ENCODE measurements at regions not wholly inside any gene's neighbourhood (a gene's known extent, or its start where the extent isn't known, plus 50 kb on each side); places are given as distances from the start of the nearest gene placed in this dataset.
"Not testable (repeated sequence)": the region's sequence is repeated elsewhere in the genome, so short reads cannot be mapped to it uniquely, and the experiment has no call there.

DNA sequence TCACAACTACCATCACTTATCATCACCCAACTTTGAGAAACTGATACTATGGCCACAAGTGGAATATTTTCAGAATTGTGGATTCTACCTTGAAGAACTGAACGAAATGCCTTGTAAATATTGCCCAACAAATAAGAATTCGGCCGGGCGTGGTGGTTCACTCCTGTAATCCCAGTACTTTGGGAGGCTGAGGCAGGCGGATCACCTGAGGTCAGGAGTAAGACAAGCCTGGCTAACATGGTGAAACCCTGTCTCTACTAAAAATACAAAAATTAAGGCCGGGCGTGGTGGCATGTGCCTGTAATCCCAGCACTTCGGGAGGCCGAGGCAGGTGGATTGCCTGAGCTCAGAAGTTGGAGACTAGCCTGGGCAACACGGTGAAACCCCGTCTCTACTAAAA lies 862.7 kb downstream of the ZPLD1 start:
- in situ Hi-C loops (cut with MboI; ENCODE audit: low sequenced_read_pairs) = not testable (repeated sequence)

DNA sequence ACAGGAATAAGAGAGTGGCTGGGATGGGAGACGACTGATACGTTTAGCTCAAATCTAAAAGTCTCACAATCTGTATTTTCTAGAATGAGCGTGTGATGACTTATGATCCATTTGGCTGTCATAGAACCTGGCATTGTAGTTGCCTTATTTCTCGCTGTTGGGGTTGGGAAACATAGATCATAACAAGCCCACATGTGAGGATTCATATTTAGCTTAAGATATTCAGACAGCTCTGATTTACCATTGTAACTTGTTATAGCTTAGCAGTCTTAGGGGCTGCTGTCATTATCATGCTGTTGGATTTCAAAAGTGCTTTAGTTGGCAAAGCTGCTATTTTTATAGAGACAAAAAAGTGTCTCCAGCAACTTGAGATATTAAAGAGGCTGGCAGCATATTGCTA lies 871.3 kb downstream of the ZPLD1 start:
- in situ Hi-C loops (cut with MboI; ENCODE audit: low sequenced_read_pairs) = no loop called here

DNA sequence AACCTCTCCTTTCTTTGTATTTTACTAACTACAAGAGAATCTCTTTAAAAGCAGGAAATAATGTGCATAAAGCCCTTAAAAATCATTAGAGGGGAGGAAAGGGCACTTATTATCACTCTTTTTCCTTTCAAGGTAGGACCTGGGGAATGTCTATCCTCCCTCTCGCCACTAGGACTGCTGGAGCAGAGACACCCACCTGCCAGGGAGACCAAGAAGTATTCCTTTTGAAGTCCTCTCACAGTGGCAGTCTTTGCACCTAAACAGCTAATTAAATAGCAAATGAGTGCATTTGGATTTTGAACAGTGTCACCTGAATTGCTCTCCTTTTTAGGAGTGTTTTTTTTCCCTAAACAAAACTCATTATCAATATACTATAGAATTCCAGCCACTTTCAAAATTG lies 874.1 kb downstream of the ZPLD1 start:
- in situ Hi-C loops (cut with MboI; ENCODE audit: low sequenced_read_pairs) = no loop called here

DNA sequence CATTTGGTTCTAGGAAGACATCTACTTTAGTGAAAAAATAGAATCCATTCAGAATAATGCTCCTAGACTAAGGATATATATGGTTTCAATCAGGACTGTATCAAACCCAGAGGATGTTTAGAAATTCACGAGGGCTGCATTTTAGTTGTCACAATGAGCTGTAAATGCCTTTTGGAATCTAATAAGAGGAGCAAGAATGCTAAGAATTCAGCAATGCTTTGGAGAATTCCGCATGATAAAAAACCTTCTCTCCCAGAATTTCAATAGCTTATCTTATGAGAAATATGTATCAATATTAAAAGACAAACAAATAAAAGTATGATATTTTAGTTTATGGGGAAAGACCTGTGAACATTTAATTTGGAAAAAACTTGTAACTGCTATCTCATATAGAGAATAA lies 885.1 kb downstream of the ZPLD1 start:
- in situ Hi-C loops (cut with MboI; ENCODE audit: low sequenced_read_pairs) = no loop called here

DNA sequence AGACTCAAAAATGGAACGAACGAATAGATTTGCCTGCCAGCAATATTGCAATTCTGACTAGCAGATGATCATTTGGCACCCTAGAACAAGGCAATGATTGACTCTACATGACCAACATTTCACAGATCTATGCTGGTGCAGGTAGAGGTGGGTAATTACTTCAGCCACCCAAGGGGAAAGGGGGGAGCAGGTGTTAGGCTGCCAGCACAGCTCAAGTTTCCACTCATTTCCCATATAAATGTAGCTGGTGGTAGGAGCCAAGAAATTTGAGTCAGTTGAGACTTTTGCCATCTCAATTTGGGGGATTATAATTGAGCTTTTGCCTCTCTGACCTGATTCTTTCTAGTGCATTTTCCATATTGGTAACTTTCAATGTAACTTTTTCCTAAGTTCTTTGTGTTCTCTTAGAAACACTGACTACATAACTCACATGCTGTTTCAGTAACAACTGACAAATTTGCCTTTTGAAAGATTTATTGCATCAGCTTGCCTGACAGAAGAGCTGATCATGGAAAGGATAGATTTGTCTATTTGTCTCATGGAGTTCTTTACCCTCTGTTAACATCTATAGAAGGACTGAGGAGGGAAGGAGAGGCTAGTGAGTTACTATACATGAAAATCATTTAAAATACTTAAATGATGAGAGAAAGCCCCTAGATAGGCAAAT lies 902.5 kb downstream of the ZPLD1 start:
- in situ Hi-C loops (cut with MboI; ENCODE audit: low sequenced_read_pairs) = no loop called here

DNA sequence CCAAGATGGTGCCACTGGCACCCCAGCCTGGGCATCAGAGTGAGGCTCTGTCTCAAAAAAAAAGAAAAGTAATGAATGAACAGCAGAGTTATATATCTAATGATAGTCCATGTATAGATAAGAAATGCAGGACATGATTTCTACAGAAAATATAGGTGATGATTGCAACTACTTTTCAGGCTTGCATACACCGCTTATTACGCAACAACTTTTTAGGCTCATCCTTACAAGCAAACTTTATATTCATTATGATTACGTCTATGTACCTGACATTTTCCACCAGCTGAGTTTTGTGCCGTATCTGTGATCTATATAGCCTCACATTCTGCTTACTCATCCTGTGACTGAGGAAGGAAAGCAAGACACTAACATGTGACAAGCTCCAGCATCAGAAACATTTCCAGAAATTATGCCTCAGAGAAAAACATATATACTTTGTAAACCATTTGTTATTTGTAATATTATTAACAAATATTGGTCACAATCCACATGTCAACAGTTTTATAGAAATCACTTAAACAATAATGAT lies 906.3 kb downstream of the ZPLD1 start:
- in situ Hi-C loops (cut with MboI; ENCODE audit: low sequenced_read_pairs) = no loop called here

DNA sequence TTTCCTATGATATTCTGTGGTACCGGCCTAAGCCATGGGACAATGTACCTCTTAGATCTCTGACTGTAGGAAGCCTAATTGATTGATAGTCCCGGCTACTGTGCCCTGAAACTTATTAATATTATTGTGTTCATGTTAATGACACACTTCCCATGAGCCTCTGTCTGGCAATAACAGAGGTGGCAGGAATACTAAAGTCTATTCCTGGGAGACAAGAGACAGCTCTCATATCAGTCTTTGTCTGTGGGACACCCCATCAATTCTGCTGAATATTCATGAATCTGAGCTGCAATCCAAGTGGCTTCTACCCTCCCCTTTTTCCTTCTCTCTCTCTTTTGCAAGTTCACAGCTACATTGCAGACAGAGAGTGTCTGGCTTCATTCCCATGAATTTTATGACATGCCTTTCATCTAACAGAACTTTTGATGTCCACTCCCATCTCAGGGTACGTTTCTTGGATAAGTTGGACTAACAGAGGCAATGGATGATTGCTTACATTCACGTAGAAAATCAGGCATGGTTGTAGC lies 907.5 kb downstream of the ZPLD1 start:
- in situ Hi-C loops (cut with MboI; ENCODE audit: low sequenced_read_pairs) = no loop called here

DNA sequence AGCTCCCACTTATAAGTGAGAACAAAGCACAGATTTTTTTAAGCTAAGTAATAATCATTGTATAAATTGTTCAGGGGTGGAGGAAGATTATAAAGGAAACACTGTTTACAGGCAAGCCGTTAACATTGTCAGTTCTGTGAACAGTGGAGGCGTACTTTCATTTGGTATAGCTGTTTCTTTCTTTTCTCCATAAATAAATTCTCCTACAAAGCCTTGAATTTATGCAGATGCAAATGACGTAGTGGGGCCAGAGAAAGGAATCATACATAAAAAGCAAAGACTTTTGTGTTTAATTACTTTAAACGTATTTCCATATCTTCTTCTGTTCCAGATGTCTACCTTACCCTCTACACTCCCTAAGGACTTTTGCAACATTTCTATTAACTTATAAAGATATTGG lies 914.9 kb downstream of the ZPLD1 start:
- in situ Hi-C loops (cut with MboI; ENCODE audit: low sequenced_read_pairs) = no loop called here

DNA sequence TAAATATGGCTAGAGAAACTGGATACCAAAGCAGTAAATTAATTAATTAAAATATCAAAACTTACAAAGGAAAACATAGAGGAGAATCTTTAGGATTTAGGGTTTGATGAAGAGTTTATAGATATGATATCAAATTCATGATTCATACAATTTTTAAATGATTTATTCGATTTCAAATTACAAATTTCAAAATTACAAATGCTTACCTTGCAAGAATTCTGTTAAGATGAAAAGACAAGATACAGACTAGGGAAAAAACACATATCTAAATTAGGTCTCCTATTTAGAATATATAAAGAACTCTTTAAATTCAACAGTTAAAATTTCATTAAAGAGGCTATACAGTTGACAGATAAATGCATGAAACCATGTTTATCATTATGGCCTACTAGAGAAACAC lies 930.7 kb downstream of the ZPLD1 start:
- in situ Hi-C loops (cut with MboI; ENCODE audit: low sequenced_read_pairs) = no loop called here

DNA sequence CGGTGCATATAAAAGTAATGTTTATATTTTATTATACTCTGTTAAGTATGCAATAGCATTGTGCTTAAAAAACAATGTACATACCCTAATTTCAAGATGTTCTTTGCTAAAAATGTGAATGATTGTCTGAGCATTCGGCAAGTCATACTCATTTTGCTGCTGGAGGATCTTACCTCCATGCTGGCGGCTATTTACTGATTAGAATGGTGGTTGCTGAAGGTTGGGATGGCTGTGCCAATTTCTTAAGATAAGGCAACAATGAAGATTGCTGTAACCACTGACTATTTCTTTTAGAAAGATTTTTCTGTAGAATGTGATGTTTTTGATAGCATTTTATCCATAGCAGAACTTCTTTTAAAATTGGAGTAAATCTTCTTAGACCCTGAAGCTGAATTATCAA lies 932.7 kb downstream of the ZPLD1 start:
- in situ Hi-C loops (cut with MboI; ENCODE audit: low sequenced_read_pairs) = no loop called here

DNA sequence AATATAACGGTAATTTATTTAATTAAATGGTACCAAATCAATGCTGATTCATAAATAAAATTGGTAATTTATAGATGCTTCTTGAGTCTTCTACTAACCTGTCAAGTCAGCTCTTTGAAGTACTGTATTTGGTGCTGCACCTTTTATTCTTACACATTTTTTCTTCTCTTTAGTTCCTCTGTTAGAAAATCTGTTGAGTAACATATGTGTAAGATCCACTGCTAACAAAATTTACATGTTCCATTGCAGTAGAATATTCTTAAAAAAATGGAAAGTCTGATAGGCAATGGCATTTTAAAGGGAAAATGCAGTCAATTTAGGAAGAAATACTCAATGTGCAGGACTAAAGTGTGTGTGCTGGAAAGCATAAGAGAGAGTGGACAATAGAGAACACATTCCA lies 936.6 kb downstream of the ZPLD1 start:
- in situ Hi-C loops (cut with MboI; ENCODE audit: low sequenced_read_pairs) = no loop called here

DNA sequence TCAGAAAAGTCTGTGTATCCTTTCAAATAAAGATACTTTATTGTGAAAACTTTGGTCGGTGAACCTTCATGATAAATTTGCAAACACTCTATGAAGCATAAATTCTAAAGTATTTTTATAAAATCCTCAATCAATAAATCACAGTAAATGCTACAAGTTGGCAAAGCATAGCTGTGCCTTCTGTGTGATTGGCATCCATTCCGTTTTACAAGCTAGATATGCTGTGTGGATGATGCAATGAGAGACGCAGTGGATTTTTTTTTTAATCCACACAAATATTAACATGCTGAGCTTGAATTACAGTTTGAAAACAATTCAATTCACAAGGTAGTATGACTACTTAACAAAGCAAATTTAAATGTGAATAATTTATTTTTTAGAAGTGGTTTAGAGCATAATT lies 937.2 kb downstream of the ZPLD1 start:
- in situ Hi-C loops (cut with MboI; ENCODE audit: low sequenced_read_pairs) = no loop called here

DNA sequence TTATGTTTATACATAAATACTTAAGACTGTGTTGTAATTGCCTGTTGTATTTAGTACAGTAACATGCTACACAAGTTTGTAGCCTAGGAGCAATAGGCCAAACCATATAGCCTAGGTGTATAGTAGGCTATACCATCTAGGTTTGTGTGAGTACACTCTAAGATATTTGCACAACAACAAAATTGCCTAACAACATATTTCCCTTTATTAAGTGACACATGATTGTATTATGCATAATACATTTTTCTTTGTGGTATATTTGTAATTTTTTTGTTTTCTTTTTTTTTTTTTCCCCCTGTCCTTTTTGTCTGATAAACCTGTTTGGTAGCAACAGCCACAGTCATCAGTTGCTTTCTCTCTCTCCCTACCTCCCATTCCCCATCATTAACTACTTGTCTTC lies 945.6 kb downstream of the ZPLD1 start:
- in situ Hi-C loops (cut with MboI; ENCODE audit: low sequenced_read_pairs) = no loop called here

DNA sequence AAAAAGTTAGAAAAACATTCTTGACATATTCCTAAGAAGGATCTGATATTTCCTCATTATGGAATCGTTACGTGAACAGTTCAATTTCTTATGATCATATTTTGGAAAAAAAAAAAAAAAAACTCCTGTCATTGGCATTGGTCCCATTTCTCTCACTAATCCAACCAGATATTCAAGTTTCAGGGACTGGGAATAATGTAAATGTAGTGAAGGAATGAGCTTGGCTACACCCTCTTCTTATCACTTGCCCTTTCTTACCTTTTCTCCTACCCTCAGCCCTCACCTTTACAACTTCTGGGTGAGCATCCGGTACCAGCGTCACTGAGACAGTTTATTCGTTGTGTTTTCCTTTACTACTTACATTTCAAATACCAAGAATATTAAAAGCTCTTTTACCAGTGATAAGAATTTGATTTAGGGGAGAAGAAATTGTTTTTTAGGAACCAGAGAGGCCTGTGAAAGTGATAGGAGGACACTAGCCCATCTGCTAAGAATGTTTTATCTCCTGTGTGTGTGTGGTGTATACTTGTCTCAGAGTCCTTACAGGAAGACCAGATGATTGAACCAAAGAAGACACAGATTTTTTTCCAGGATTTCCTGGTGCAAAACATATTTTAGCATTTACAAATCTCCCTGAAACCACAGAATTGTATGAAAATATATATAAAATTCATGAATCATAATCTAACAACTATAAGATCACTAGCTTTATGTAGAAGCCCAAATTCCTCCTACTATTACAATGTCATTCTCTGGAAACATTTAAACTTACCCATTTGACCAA lies 946.7 kb downstream of the ZPLD1 start:
- in situ Hi-C loops (cut with MboI; ENCODE audit: low sequenced_read_pairs) = no loop called here

DNA sequence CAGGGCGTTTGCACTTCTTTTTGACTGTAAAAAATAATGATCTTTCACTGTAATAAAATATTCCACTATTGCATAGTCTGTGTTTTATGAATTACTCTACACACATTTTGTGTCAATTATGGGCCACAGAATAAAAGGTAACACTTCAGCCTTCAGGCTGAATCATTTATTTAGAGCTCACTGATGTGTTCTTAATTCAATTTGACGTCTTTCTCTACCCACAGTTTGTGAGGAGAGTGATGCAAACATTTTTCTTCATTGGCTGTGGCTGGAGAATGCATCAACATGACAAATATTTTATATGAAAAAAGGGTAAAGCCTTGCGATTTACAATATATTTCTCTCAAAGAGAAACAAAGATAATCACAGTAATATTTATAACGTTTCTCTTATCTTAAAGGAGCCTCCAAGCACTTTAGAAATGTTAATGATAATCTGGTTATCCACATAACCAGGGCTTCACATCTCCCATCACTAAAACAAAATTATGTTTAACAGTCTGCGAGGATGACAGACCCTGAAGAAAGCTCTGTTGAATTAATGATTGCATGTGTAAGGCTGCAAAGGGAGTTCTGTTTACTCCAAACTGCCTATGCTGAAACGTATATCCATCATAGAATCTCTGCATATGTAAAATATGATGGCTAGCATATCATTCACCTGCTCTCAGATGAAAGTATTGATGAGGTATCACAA lies 951.3 kb downstream of the ZPLD1 start:
- in situ Hi-C loops (cut with MboI; ENCODE audit: low sequenced_read_pairs) = no loop called here

DNA sequence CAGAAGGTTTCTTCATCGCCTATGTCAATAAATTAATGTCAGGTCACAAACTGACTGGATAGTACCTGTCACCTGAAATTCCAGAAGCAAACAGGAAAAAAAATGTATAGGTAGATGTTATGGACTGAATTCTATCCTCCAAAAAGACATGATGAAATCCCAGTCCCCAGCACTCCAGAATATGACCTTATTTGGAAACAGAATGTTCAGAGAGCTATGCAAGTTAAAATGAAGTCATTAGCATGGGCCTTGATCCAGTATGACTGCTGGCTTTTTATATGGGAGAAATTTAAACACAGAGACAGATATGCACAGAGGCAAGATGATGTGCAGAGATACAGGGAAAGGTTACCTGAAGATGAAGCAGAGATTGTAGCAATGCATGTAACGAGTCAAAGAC lies 953.4 kb downstream of the ZPLD1 start:
- in situ Hi-C loops (cut with MboI; ENCODE audit: low sequenced_read_pairs) = no loop called here

DNA sequence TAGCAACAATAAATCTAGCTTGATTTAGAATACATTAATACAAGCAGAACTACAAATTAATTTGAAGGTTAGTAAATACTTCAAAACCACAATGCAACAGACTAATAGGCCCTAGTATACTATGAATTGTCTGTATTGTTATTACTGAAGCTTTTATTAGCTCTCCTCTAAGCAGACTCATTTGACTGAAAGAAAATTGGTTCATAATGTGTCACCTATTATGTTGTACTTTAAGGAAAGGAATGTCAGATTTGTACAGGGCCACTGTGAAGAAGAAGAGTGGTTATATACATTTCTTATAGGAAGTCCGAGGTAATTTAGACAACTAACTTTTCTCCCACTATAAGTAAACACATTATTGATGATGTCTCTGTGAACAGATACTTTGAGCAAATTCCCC lies 954.5 kb downstream of the ZPLD1 start:
- in situ Hi-C loops (cut with MboI; ENCODE audit: low sequenced_read_pairs) = no loop called here

DNA sequence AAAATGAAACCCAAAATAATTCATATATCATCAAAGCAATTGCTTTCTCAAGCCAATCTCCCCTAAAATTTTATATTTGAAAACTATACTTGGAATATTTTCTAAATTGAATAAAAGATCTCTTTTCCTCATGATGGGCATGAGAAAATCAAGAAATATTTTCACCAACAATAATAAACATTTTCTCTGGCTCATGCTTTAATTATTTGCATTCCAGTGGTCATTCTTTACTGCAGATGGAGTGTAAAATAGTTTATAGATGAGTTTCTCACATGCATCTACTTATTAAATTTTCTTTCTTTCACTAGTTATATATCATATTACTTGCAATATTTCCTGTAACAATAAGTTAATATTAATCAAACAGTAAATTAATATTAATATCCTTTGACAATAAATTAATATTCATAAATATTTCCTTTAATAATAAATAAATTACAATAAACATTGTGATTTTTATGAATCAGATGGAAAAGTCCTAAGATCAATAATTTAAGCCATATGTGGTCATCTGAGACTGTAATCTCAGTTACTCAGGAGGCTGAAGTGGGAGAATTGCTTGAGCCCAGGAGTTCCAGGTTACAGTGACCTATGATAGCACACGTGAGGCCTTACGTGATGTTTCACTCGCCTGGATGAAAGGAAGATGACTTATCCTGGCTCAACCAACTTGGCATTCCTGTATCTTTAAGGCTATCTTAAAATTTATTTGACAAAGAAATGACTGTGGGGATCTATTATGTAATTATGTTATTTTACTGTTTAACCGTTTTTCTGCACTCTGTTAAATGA lies 958.8 kb downstream of the ZPLD1 start:
- in situ Hi-C loops (cut with MboI; ENCODE audit: low sequenced_read_pairs) = no loop called here

DNA sequence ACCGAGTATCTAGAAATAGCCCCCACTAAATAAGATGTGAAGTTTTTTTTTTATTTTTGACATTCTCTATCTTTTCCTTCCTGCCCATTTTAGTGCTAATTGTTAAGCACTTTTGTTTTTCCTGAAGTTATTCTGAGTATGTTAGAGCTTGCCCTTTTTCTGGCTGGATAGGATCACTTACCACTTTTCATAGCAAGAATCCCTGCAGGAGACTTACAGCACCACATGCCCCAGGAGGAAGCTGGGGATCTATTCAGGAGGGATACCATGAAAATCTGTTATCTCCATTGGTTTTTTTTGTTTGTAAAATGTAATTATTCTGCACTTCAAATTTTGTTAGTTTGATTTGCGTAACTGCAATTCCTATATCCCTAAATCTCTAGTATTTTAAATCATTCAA lies 968.4 kb downstream of the ZPLD1 start:
- in situ Hi-C loops (cut with MboI; ENCODE audit: low sequenced_read_pairs) = no loop called here

DNA sequence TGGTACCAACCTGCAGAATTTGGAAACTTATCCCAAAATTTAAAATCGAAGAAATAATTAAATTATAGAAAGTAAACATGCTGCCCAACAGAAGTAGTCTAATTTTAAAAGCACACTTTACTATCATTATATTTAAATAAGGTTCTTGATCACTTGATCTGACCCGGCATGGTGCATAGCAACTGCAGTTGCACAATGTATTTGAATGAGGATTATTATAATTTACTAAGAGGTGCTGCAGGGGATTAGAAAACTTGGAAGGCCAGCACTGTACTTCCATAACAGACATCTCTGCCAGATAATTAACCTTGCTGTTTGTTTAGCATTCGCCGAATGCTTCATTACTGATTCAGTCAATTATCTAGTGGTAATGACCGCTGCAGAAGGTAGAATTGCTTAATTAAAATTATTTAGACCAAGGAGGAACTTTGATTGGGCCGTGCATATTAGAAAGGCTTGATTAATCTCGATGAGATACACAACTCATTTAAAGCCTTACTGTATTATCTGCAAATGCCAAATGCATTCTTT lies 971.6 kb downstream of the ZPLD1 start:
- in situ Hi-C loops (cut with MboI; ENCODE audit: low sequenced_read_pairs) = no loop called here

DNA sequence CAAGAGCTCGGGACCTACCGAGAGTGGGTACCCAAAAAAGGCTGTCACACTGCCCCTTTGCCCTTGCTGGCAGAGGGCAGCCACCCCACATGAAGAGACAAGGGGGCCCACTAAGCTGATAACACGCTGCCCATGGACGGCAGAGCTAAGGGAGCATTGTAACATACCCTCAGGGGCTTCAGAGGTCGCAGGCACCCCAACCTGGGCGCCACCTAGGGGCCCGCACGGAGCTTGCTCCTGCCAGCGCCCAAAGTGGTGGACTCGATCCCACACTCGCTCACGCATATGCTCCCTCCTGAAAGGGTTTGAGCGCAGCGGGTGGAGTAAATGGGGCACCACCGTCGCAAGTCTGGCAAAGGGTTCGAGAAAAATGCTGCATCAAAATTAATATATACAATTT lies 975.4 kb downstream of the ZPLD1 start:
- in situ Hi-C loops (cut with MboI; ENCODE audit: low sequenced_read_pairs) = no loop called here

Measured in HL-60/S4 (cell line).